HUES64 (cell line): ENCODE measurements at regions not wholly inside any gene's neighbourhood (a gene's known extent, or its start where the extent isn't known, plus 50 kb on each side); places are given as distances from the start of the nearest gene placed in this dataset.
A peak's percentile ranks its signal among the peaks of the same experiment; 100 is the strongest.
"Not testable (repeated sequence)": the region's sequence is repeated elsewhere in the genome, so short reads cannot be mapped to it uniquely, and the experiment has no call there.

Source experiments
- H3K27ac ChIP-seq: 2 replicates; pipeline ENCODE4 v1.7.0; 2013; ENCODE audit warnings: low read depth, low read length, inconsistent platforms
- H3K27me3 ChIP-seq: 2 replicates; pipeline ENCODE4 v1.6.1; 2013; ENCODE audit warnings: mild to moderate bottlenecking, low read length; ENCODE audit not compliant: insufficient read depth
- H3K36me3 ChIP-seq: 2 replicates; pipeline ENCODE4 v1.6.1; 2013; ENCODE audit warnings: mild to moderate bottlenecking, low read length; ENCODE audit not compliant: insufficient read depth
- H3K4me1 ChIP-seq: 2 replicates; pipeline ENCODE4 v1.6.1; 2013; ENCODE audit warnings: mild to moderate bottlenecking, low read length, moderate library complexity; ENCODE audit not compliant: insufficient read depth
- H3K4me3 ChIP-seq: 2 replicates; pipeline ENCODE4 v1.5.1; 2013; ENCODE audit warnings: mild to moderate bottlenecking, low read length, moderate library complexity
- H3K9ac ChIP-seq: 2 replicates; pipeline ENCODE4 v1.6.1; 2013; ENCODE audit warnings: mild to moderate bottlenecking, low read depth, low read length
- H3K9me3 ChIP-seq: 2 replicates; pipeline ENCODE4 v1.6.1; 2013; ENCODE audit warnings: low read depth, low read length; ENCODE audit not compliant: insufficient read depth
- WGBS: fragments of 150-250, 120-280 bp; methylation state at CpG from one replicate; pipeline ENCODE4 v1.1.7; 2013; ENCODE audit warnings: missing lambda C conversion rate; 5-methylcytosine and 5-hydroxymethylcytosine counted together

GRCh38 chr6:55064711-55065420 is 109.4 kb upstream of the HCRTR2 start:
- H3K27me3 ChIP-seq: no peaks in the 10 kb centered on the region
- 73% methylated on average over 3 of the region's 3 CpGs for WGBS
- H3K27ac ChIP-seq: no peak overlapping the region
- H3K9me3 ChIP-seq: no peaks in the 10 kb centered on the region
- H3K9ac ChIP-seq: no peak overlapping the region
- H3K4me1 ChIP-seq: no peaks in the 10 kb centered on the region
- H3K36me3 ChIP-seq: no peaks in the 10 kb centered on the region
- H3K4me3 ChIP-seq: no peak overlapping the region

GRCh38 chr6:55069132-55069781 is 105.1 kb upstream of the HCRTR2 start:
- no peak overlapping the region for H3K9ac ChIP-seq
- 9% methylated on average over 1 of the region's 3 CpGs for WGBS
- H3K4me1 ChIP-seq: no peaks in the 10 kb centered on the region
- no peak overlapping the region for H3K27ac ChIP-seq
- no peak overlapping the region for H3K4me3 ChIP-seq
- no peaks in the 10 kb centered on the region for H3K27me3 ChIP-seq
- no peaks in the 10 kb centered on the region for H3K36me3 ChIP-seq
- no peaks in the 10 kb centered on the region for H3K9me3 ChIP-seq

GRCh38 chr6:55082021-55082420 is 92.3 kb upstream of the HCRTR2 start:
- Histone ChIP-seq H3K36me3 (no peaks in the 10 kb centered on the region), H3K9ac (no peak overlapping the region), H3K4me1 (no peaks in the 10 kb centered on the region), H3K9me3 (no peaks in the 10 kb centered on the region), H3K27me3 (no peaks in the 10 kb centered on the region), H3K4me3 (no peak overlapping the region), H3K27ac (no peak overlapping the region)
- WGBS: 100% methylated on average over 3 of the region's 3 CpGs

GRCh38 chr6:55088011-55088410 is 86.3 kb upstream of the HCRTR2 start:
- H3K4me3 ChIP-seq: not testable (repeated sequence)

GRCh38 chr6:55088902-55089301 is 85.4 kb upstream of the HCRTR2 start:
- no peaks in the 10 kb centered on the region for H3K36me3 ChIP-seq
- H3K27me3 ChIP-seq: no peaks in the 10 kb centered on the region
- no peaks in the 10 kb centered on the region for H3K9me3 ChIP-seq
- no peak overlapping the region for H3K4me3 ChIP-seq
- no peaks in the 10 kb centered on the region for H3K4me1 ChIP-seq
- H3K27ac ChIP-seq: no peak overlapping the region
- no peak overlapping the region for H3K9ac ChIP-seq

More at GRCh38 chr6:55088011-55088410, 86.3 kb upstream of the HCRTR2 start:
- not testable (repeated sequence) for H3K4me1 ChIP-seq, H3K27me3 ChIP-seq, H3K9me3 ChIP-seq, H3K36me3 ChIP-seq, H3K27ac ChIP-seq, H3K9ac ChIP-seq
- whole genome bisulfite sequencing: 94% methylated on average over 5 of the region's 6 CpGs

GRCh38 chr6:55089325-55089724 is 85.0 kb upstream of the HCRTR2 start:
- Histone ChIP-seq H3K9me3 (no peaks in the 10 kb centered on the region), H3K4me3 (no peak overlapping the region), H3K36me3 (no peaks in the 10 kb centered on the region), H3K27me3 (no peaks in the 10 kb centered on the region), H3K27ac (no peak overlapping the region), H3K4me1 (no peaks in the 10 kb centered on the region), H3K9ac (no peak overlapping the region)
- WGBS: 100% methylated on average over 2 of the region's 2 CpGs

- peaks cover 32% of the 10 kb centered on the region for H3K27me3 ChIP-seq
- H3K4me3 ChIP-seq: no peak overlapping the region
- H3K9me3 ChIP-seq: no peaks in the 10 kb centered on the region
- H3K36me3 ChIP-seq: no peaks in the 10 kb centered on the region
- H3K4me1 ChIP-seq: peaks cover 22% of the 10 kb centered on the region; the same call in 1 of the 2 replicates
- H3K27ac ChIP-seq: no peak overlapping the region
- 89% methylated on average over 3 of the region's 3 CpGs for WGBS
- no peak overlapping the region for H3K9ac ChIP-seq
Observed at GRCh38 chr6:55100686-55101085, 73.6 kb upstream of the HCRTR2 start.

GRCh38 chr6:55101157-55101556 is 73.2 kb upstream of the HCRTR2 start:
- Histone ChIP-seq H3K4me3 (no peak overlapping the region), H3K27me3 (peaks cover 27% of the 10 kb centered on the region), H3K9ac (no peak overlapping the region), H3K36me3 (no peaks in the 10 kb centered on the region), H3K27ac (no peak overlapping the region), H3K9me3 (no peaks in the 10 kb centered on the region), H3K4me1 (peaks cover 22% of the 10 kb centered on the region; the same call in 1 of the 2 replicates)
- 100% methylated on average over 1 of the region's 2 CpGs for WGBS

- 48% methylated on average over 5 of the region's 6 CpGs for WGBS
- H3K36me3 ChIP-seq: no peaks in the 10 kb centered on the region
- 0 out of 2 replicates have a peak overlapping the region, but pooled peaks have one; percentile 16 for H3K27ac ChIP-seq
- H3K9me3 ChIP-seq: peaks cover 4% of the 10 kb centered on the region; the same call in 1 of the 2 replicates
- peaks cover 21% of the 10 kb centered on the region for H3K4me1 ChIP-seq
- H3K4me3 ChIP-seq: no peak overlapping the region
- H3K27me3 ChIP-seq: no peaks in the 10 kb centered on the region
- no peak overlapping the region for H3K9ac ChIP-seq
Observed at GRCh38 chr6:55108134-55109130, 65.9 kb upstream of the HCRTR2 start.

GRCh38 chr6:55117267-55117666 is 57.0 kb upstream of the HCRTR2 start:
- Histone ChIP-seq H3K9ac (no peak overlapping the region), H3K4me3 (no peak overlapping the region), H3K4me1 (no peaks in the 10 kb centered on the region), H3K27ac (no peak overlapping the region), H3K36me3 (no peaks in the 10 kb centered on the region), H3K9me3 (peaks cover 4% of the 10 kb centered on the region; the same call in 1 of the 2 replicates), H3K27me3 (no peaks in the 10 kb centered on the region)
- WGBS: no CpG with 5 or more reads among the region's 1 CpG

GRCh38 chr6:55124241-55124640 is 50.1 kb upstream of the HCRTR2 start:
- H3K9ac ChIP-seq, H3K9me3 ChIP-seq, H3K4me3 ChIP-seq, H3K27me3 ChIP-seq, H3K27ac ChIP-seq, H3K4me1 ChIP-seq, H3K36me3 ChIP-seq: not testable (repeated sequence)
- 92% methylated on average over 2 of the region's 2 CpGs for WGBS
